ENCODE measurements at regions not wholly inside any gene's neighbourhood (a gene's known extent, or its start where the extent isn't known, plus 50 kb on each side); places are given as distances from the start of the nearest gene placed in this dataset.

- TF ChIP-seq, protein P1, sequence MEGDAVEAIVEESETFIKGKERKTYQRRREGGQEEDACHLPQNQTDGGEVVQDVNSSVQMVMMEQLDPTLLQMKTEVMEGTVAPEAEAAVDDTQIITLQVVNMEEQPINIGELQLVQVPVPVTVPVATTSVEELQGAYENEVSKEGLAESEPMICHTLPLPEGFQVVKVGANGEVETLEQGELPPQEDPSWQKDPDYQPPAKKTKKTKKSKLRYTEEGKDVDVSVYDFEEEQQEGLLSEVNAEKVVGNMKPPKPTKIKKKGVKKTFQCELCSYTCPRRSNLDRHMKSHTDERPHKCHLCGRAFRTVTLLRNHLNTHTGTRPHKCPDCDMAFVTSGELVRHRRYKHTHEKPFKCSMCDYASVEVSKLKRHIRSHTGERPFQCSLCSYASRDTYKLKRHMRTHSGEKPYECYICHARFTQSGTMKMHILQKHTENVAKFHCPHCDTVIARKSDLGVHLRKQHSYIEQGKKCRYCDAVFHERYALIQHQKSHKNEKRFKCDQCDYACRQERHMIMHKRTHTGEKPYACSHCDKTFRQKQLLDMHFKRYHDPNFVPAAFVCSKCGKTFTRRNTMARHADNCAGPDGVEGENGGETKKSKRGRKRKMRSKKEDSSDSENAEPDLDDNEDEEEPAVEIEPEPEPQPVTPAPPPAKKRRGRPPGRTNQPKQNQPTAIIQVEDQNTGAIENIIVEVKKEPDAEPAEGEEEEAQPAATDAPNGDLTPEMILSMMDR (IDR thresholded peaks at IDR 0.05; ENCODE audit: insufficient read depth, low read length, poor library complexity, severe bottlenecking), result no peak
- no peak for TF ChIP-seq EZH2phosphoT487 (conservative IDR thresholded peaks at IDR 0.05; ENCODE audit: low read length)
Observed at GRCh38 chr17:72025113-72025512, 95.7 kb upstream of the SOX9 start.
